Transverse colon (tissue), 4 donors: ENCODE measurements at regions not wholly inside any gene's neighbourhood (a gene's known extent, or its start where the extent isn't known, plus 50 kb on each side); places are given as distances from the start of the nearest gene placed in this dataset.

Experiments
- EP300 ChIP-seq: sonication (generic); formaldehyde crosslinking; IDR thresholded peaks from one replicate; pipeline ENCODE4 v1.6.1; 2017; ENCODE audit warnings: antibody characterized with exemption, low read depth
- POLR2A ChIP-seq: fragments of 450-650 bp; IDR thresholded peaks from one replicate; pipeline ENCODE4 v1.6.1; 2016; ENCODE audit warnings: antibody characterized with exemption, mild to moderate bottlenecking, moderate library complexity
- POLR2AphosphoS5 ChIP-seq, 3 donors: sonication (generic); formaldehyde crosslinking; IDR thresholded peaks; one replicate each; pipeline ENCODE4 v1.6.1; 2016; ENCODE audit warnings: antibody characterized with exemption in 3 of 3
- TF ChIP-seq, protein P1 (sequence below), 5 experiments: fragments of 200-600 bp in 3 of 5; fragments of 450-650 bp in 2 of 5; sonication (generic) in 3 of 5; IDR thresholded peaks; 1 replicate in 2 of 5; 2 replicates in 3 of 5; pipeline ENCODE4 v1.5.1; 2016 to 2017; ENCODE audit warnings: antibody characterized with exemption in 5 of 5, inconsistent platforms in 3 of 5, mild to moderate bottlenecking in 2 of 5, moderate library complexity in 1 of 5

DNA sequence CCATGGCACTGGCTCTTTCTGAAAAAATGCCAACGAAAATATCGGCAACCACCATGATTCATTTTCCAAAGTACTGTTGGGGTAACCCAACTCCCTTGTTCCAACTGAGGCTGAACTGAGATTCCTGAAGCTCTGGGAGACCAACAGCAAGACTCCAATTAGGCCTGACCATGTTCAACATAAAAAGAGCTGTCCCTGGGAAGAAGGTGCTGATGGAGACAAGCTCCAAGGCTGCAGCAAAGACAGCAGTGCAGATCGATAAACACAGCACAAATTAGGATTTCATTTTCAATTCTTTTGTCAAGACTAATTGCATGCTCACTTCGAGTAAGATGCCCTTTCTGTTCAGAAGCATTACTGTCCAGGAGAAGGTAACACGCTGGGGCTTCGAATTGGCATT lies 968.0 kb downstream of the UQCRFS1 start:
- TF ChIP-seq POLR2AphosphoS5 (IDR thresholded peaks at IDR 0.05) = no peak
- no peak for TF ChIP-seq EP300
- TF ChIP-seq, protein P1, sequence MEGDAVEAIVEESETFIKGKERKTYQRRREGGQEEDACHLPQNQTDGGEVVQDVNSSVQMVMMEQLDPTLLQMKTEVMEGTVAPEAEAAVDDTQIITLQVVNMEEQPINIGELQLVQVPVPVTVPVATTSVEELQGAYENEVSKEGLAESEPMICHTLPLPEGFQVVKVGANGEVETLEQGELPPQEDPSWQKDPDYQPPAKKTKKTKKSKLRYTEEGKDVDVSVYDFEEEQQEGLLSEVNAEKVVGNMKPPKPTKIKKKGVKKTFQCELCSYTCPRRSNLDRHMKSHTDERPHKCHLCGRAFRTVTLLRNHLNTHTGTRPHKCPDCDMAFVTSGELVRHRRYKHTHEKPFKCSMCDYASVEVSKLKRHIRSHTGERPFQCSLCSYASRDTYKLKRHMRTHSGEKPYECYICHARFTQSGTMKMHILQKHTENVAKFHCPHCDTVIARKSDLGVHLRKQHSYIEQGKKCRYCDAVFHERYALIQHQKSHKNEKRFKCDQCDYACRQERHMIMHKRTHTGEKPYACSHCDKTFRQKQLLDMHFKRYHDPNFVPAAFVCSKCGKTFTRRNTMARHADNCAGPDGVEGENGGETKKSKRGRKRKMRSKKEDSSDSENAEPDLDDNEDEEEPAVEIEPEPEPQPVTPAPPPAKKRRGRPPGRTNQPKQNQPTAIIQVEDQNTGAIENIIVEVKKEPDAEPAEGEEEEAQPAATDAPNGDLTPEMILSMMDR (IDR thresholded peaks at IDR 0.05) = no peak
- TF ChIP-seq POLR2A = no peak
